GM12864 (cell line): ENCODE measurements at regions not wholly inside any gene's neighbourhood (a gene's known extent, or its start where the extent isn't known, plus 50 kb on each side); places are given as distances from the start of the nearest gene placed in this dataset.
A peak's percentile ranks its signal among the peaks of the same experiment; 100 is the strongest.

ENCODE experiments used
- DNase-seq: peaks from one replicate; pipeline ENCODE4 v3.0.0-alpha.2; 2011; ENCODE audit warnings: low read depth
- H3K4me3 ChIP-seq: 2 replicates; pipeline ENCODE4 v1.5.1; 2011; ENCODE audit warnings: mild to moderate bottlenecking, low read depth, low read length, control low read depth
- TF ChIP-seq, protein P1 (sequence below): IDR thresholded peaks from 2 replicates; pipeline ENCODE4 v1.5.1; 2011; ENCODE audit warnings: low read depth, mild to moderate bottlenecking, moderate library complexity, low read length, control low read depth, inconsistent platforms; ENCODE audit errors: missing control alignments

DNA sequence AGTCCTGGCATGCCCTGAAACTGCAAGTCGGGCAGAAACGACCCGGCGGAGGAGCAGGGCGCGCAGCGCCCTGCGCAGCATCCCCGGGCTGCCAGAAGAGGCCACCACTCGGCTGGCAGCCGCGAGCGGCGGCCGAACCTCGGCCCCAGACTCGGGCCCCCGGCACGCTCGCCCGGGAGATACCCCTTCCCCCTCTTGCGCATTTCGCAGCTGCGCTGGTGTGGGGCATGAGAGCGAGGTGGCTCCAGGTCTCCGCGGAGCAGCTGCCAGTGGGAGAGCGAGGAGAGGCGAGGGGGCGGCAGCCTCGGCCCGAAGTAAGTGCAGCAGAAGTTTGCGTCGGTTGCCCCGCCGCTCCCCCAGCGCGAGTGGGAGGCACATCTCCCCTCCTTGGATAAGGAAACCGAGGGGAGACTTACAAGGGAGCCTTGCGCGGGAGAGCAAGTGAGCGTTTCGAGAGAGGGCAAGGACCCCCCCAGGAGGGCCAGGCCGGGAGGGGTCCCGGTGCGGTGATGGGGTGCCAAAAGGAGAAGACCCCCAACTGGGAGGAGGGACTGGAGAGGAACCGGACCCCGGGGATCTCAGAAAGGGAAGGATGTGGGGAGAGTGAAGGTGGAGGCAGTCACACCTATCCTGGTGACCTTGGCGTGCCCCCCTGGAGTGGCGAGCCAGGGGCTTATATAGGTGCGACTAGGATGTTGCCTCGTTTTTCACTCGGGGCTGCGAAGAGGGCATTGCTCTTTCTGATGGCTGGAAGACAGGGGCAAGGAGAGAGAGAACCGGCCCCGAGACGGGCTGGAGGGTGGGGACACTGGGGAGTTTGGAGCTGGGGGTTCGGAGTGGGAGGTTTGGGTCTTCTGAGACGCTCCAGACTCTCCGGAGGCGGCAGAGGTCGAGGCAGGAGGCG is 256.3 kb downstream of the OTUD1 start:
- H3K4me3 ChIP-seq = no peak overlapping the region
- TF ChIP-seq, protein P1, sequence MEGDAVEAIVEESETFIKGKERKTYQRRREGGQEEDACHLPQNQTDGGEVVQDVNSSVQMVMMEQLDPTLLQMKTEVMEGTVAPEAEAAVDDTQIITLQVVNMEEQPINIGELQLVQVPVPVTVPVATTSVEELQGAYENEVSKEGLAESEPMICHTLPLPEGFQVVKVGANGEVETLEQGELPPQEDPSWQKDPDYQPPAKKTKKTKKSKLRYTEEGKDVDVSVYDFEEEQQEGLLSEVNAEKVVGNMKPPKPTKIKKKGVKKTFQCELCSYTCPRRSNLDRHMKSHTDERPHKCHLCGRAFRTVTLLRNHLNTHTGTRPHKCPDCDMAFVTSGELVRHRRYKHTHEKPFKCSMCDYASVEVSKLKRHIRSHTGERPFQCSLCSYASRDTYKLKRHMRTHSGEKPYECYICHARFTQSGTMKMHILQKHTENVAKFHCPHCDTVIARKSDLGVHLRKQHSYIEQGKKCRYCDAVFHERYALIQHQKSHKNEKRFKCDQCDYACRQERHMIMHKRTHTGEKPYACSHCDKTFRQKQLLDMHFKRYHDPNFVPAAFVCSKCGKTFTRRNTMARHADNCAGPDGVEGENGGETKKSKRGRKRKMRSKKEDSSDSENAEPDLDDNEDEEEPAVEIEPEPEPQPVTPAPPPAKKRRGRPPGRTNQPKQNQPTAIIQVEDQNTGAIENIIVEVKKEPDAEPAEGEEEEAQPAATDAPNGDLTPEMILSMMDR = no peak
- DNase-seq = no peak

DNA sequence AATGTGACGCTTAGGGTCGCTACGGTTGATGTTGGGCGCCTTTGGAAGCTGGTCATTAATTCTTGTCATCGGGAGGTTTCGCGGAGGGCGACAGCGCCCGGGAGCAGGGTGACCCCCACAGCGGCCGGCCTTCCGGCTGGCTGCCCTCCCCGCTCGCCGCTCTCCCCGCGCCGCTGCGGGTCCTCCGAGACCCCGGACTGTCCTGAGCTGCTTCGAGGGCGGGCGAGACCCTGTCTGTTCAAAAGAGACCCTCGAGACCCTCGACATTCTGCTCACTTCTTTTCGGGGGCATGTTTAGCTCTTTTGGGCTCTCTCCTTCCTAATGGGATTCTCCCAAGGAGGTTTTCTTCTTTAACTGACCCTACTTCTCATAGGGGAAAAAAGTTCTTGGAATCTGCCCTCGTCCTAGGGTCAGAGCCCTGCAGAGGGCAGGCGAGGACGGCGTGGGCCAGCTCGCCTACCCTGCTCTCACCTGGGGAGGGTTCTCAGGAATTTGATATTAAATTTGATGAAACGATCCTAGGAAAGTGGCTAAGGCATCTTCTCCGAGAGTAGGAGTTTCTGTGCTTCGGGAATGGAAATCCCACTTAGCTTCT is 257.0 kb downstream of the OTUD1 start:
- DNase-seq = no peak
- TF ChIP-seq, protein P1 = no peak
- no peak overlapping the region for H3K4me3 ChIP-seq

DNA sequence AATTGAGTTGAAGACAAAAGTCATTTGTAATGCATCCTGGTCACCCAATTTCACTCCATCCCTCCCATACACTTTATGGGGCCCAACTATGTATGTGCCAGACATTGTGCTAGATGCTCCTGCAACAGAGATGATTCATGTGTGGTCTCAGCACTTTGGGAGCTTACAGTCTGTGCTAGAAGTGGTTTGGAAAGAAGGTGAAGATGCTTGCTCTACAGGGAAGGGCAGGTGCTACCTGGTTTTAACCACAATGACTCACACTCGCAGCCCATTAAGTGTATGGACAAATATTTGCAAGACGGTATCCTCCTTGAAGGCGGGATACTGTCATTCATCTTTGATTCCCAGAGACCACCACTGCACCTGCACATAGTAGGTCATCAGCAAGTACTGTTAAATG is 257.6 kb downstream of the OTUD1 start:
- no peak for DNase-seq
- H3K4me3 ChIP-seq = no peak overlapping the region
- TF ChIP-seq, protein P1 = no peak

DNA sequence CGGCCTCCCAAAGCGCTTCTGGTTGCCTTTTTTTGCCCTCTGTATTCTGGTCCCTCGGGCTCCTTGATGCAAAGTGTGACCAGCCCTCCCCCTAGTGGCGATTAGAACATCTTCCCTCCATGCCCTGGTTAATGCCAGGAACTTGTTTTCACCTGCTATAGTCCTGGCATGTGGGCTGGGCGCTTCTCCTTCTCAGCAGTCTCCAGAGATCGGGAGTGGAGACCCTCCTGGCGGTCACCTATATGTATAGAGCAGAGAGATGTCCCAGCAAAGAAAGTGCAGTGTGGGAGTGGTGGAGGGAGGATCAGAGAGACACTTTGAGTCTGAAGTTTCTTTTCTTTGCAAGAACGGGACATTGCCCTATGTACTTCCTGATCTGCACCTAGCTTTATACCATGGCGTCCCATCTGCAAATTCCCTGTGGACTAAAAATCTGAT is 264.1 kb downstream of the OTUD1 start:
- peak; percentile 31 for DNase-seq
- no peak overlapping the region for H3K4me3 ChIP-seq
- TF ChIP-seq, protein P1 = peak; percentile 83

DNA sequence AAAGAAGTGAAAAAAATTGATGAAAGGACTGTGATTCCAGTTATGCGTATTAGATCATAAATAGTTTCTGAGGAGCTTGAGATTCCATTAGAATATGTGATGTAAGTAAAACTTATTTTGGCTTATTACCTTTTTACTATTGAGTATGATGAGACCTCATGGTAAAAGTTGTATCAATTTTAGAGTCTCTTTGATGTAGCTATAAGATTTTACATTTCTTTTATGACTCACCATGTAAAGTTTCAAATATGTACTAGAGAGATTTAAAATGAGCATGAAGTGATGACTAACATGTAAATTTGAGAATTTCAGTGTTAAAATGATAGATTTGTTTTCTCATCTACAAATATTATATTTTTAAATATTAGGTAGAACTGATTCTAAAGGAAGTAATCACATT is 276.5 kb downstream of the OTUD1 start:
- DNase-seq = no peak
- H3K4me3 ChIP-seq = no peak overlapping the region
- TF ChIP-seq, protein P1 = no peak

DNA sequence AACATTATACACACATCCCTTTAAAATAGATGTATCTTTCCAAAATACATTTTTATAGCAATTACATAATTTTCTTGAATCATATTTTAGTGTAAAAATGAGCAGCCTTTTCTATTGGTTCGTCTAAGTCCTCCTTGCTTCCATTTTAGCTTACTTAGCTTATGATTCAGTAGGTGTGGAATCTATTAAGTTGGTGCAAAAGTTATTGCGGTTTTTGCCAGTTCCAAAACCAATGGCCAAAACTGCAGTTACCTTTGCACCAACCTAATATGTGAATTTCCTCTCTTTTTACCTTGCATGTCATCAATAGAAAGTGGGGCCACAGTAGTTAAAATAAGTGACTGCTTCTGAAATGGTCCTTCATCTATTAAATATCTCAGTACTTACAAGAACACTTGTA is 279.0 kb downstream of the OTUD1 start:
- TF ChIP-seq, protein P1 = no peak
- H3K4me3 ChIP-seq = no peak overlapping the region
- DNase-seq = no peak
